GM21381 (cell line): ENCODE measurements at regions not wholly inside any gene's neighbourhood (a gene's known extent, or its start where the extent isn't known, plus 50 kb on each side); places are given as distances from the start of the nearest gene placed in this dataset.

ENCODE experiments used
- ATAC-seq: cut with Tn5 transposase; IDR thresholded peaks from one replicate; pipeline ENCODE4 v1.9.1; 2021; ENCODE audit warnings: mild to moderate bottlenecking, moderate library complexity; ENCODE audit not compliant: unreplicated experiment

DNA sequence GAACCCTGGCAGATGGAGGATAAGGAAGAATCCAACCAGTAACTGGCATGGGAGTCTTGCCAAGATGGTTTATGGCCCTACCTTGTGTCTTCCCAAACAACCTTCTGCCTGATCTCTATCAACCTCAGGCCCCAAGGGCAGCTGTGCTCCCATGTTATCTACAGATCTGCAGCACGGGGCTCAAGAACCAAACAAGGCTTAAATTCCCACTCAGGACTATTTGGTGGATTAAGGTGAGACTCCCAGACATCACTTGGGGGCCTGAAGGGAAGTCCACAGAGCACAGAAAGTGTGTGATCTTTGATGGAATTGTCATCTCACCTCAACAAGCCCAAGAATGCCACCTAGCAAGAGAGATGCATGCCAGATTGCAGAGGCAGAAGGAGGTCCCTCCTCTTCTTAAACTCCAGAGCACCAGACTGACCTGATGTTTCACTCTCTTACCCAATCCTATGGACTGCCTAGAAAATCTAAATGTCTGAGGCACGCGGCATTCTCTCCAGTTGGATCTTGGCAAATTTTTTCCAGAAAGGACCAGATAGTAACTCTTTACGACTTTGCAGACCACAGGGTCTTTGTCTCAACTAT lies 759.5 kb upstream of the TBX3 start:
- ATAC-seq = no peak

DNA sequence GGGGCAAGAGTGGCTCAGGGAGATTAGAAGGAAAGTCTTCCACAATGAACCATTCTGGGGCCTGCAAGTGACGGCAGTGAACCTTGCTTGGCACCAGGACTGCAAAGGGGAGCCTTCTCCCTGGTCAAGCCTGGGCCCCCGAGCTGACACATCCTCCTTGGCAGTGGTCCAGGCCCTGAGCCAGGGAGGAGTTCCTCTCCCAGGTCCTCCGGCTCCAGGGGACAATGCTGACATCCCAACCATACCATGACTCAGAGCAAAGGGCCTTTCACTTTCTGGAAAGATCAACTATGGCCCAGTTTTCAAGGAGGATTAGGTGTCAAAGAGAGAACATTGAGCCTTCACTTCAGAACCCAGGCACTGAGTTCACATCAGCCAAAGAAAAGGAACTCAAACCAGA lies 756.5 kb upstream of the TBX3 start:
- ATAC-seq = no peak

DNA sequence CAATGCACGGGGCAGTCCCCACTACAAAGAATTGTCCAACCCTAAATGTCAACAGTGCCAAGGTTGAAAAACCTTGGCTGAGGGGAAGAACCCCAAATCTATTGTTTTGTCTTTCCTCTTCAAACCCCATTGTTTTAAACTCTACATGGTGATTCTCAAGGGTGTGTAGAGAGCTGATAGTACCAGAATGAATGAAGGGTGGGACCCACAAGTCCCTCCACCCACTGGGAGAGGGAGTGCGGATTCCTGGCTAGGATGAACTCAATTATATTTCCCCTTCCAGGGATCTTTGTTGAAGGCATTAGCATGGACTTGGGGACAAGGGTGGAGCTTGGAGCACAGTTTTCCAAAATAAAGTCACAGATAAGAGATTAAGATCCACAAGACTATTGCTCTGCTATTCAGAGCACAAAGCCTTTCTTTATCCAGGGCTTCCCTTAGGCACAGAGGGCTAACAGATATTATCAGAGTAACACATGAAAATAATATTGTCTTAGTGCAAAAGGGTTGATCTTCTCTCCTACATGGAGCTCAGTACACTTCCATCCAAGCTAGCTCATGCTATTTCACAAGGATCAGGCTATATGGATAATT lies 755.1 kb upstream of the TBX3 start:
- ATAC-seq = no peak

DNA sequence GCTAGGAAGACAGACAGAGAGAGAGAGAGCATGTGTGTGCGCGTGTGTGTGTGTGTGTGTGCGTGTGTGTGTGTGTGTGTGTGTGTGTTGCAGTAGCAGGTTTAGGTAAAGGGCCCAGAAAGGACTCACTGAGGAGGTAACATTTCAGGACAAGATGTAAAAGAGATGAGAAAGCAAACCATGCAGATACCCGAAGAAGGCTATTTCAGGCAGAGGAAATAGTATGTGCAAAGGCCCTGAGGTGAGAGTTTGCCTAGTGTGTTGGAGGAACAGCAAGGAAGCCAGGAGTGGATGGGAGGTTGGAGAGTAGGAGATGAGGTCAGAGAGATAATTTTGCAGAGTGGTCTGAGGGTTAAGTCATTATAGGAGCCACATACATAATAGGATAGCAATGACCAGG lies 754.3 kb upstream of the TBX3 start:
- ATAC-seq = no peak

DNA sequence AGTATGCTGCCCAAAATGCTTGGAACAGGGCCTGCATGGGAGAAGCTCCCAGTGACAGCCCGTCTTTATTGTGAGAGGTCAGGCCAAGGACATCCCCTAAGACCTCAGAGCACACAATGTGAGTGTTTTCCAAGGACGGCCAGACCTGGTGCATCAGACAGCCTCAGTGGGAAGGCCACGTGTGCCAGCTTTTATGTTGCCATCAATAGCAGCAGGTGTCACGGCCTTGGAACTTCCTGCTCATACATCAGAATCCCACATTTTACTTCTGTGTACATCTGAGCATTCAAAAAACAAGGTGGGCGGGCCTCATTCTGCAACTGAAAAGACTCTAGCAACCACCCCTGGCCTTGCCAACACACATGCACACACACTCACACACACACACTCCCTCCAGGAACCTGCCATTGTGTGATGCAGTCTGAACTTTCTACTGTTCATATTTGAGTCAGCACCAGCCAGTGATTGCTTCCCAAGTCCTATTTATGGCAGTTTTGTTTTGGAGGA lies 753.1 kb upstream of the TBX3 start:
- no peak for ATAC-seq

DNA sequence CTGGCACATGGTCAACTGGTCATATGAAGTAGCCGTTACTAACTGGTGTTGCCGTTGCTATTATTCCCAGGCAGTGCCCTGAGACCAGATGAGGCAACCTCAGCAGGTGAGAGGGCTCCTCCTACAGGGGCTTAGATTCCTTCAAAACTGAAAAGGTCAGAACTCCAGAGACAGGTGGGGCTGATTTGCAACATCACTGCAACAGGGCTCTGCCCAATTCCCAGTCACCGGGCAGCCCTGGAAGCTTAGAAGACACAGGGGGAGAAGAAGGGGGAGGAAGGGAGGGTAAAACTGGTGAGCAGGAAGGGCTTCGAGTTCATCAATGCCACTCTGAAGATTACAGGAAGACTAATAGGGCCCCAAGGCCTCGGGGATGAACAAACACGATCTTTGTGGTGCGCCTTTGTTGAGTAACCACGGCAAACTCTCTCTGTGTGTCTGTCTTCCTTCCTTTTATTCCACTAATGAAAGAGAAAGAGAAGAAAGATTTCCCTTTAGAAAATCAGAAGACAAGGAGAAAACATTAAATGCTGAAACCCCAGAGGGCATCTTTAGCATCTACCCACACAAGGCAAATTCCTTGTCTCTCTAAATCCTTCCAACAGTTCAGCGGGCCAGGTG lies 749.1 kb upstream of the TBX3 start:
- ATAC-seq = no peak

DNA sequence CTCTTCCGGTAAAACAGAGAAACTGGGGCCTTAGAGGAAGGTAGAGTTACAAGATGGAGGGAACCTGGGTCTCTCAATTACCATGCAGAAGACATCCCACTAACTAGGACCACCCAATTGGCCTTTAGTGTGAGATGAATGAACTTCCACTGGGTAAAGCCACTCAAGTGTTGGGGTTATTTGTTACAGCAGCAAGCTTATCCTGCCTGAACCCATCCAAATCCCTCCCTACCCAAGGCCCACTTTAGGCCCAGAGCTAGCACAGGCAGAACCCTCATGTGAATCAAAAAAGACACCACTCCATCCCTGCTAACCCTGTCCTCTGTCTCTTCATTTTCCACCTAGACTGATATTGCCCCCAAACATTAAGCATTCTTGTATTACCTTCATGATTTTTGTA lies 746.7 kb upstream of the TBX3 start:
- no peak for ATAC-seq

DNA sequence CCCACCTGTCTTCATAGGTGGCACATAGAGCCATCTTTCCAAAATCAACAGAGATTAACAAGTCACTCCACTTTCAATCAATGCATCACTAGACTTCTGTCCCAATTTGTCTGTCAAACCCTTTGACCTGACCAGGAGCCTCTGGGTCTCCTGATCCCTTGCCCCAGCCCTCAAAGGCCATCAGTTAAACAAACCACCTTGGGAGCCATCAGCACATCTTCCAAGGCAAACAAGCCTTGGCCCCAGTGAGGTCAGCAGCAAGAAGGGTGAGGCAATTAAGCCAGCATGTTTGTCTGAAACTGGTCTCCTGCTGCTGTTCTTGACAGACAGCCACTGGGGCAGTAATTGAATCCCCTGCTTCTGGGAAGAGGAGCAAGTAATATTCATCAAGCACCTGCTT lies 742.8 kb upstream of the TBX3 start:
- ATAC-seq = no peak

DNA sequence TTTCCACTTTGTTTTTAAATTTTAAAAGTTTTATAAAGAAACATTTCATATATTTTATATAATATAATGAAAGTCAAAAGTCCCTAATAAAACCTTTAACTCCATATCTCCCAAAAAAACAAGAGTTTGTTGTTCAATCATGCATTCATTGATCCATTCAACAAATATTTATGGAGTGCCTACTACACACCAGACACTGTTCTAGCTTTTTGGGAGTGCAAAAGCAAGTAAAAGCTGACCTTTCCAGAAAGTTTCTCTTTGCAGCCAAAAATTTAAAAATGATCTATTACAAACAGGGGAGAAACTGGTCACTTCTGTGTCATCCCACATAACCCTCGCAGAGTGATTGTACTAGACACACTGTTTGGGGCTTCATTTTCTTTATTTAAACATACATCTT lies 740.0 kb upstream of the TBX3 start:
- no peak for ATAC-seq

DNA sequence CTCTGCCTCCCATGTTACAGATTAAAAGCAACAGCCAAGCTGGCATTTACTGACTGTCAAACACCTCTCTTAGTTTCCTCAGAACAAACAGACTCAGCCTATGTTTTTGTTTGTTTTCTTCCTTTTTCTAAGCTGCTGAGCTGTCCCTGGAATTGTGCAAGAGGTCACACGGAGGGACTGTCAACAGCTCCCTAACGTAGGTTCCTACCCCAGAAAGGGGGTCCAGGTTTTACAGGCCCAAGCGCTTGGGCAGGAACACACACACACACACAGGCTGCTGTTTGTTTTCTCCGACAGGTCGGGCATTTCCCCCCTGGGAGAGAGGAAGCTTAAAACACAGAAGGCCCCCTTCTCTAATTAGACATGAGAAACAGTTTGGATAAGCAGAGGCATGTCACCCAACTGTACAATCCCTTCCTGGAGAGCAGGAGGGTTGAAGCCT lies 739.6 kb upstream of the TBX3 start:
- ATAC-seq = no peak

DNA sequence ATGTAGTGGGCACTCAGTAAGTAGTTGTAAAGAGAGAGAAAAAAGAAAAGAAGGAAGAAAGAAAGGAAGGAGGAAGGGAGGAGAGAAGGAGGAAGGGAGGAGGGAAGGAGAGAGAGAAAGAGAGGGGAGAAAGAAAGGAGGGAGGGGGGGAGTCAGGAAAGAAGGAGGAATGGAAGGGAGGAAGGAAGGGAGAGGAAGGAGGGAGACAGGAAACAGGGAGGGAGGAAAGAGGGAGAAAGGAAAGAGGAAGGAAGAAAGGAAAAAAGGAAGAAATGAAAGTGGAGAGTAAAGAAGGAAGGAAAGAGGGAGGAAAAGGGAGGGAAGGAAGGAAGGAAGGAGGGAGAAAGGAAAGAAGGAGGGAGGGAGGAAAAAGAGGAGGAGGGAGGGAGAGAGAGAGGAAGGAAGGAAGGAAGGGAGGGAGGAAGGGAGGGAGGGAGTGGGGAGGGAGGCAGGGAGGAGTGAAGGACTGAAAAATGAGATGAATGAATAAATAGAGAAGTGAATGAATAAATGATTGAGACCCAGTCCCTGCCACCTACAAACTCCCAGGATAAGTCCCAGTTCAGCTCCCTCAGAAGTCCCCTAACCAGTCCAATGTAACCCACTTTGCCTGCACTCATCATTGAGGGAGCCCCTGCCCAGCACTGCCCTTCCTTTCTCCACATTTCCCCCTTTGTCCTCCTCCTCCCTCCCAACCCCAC lies 739.0 kb upstream of the TBX3 start:
- no peak for ATAC-seq

DNA sequence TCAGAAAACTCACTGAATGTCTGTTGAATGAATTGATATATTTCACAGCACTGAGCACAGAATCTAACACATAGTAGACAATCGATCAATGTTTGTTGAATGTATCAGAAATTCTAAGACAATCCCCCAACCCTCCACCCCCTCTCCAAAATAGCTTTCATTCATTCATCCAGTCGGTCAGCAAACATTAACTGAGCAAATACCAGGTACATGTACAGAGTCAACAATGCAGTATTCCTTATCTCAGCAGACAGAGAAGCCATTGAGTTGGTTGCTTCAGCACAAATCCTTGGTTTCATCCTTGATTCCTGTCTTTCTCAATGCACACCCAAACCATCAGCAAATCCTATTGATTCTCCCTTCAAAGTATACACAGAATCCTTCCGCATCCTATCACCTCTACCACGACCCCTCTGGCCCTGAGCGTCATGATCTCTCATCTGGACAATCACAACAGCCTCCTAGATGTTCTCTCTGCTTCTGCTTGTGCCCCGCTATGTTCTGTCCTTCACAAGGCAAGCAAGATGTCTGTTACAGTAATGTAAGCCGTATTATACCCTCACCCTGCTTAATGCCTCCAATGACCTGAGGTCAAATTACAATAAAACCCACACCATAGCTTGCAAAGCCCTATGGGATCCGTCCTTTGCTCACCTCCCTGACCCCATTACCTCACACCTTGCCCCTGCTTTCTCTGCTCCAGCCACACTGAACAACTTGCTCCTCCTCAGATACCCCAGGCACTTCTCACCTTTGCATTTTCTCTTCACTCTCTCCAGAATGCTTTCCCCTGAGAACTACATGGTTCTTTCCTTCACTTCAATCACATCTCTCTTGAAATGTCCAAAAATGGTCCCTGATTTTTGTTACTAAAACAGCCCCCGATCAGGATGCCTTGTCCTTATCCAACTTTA lies 738.1 kb upstream of the TBX3 start:
- no peak for ATAC-seq

DNA sequence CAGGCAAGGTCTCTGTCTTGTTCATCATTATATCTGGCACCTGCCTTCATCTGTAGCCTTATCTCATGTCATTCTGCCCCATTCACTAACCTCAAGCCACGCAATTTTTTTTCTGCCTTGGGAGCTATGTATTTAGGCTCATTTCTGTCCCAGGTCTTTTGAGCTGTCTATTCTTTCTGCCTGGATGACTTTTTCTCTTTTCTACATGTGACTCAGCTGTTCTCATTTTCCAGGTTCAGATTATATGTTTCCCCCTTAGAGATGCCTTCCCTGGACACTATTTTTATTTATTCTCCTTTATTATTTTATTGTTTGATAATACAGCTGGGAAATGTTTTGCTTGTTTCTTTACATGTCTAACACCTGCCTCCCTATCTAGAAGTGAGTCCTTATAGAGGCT lies 737.4 kb upstream of the TBX3 start:
- no peak for ATAC-seq

DNA sequence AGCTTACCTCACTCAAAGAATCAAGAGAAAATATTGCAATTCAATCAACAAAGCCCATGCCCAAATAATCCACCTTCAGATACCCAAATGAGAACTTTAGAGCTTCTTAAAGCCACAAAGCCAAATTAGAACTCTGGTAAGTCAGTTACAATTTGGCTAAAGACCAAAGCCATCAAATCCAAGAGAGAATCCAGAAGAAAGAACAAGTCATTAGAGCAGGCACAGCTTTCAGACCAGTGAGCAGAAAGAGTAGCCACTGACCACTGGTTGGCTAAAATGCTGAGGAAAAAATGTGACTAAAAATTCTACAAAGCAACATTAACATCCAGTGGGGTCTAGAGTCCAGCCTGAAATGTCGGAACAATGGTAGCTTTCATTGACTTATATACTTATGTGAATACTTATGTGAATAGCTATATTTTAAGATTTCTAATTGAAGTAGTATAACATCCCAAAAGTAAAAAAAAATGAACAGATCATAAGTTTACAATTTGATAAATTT lies 735.2 kb upstream of the TBX3 start:
- ATAC-seq = no peak

DNA sequence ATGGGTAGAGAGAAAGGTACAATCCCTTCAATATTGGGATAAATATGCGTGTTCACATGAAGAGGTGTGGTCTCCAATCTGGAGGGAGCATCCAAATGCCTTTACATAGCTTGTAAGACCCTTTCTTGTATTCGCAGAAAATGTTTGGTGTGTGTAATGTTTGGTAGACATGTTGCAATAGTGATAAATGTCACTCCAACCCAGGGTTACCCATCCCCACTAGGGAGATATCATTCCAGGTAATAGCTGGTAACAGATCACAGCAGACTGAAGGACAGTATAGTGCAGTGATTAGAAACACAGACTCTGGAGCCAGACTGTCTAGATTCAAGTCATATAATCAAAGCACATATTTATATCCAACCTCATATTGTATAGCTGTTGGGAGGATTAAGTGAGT lies 733.6 kb upstream of the TBX3 start:
- no peak for ATAC-seq

DNA sequence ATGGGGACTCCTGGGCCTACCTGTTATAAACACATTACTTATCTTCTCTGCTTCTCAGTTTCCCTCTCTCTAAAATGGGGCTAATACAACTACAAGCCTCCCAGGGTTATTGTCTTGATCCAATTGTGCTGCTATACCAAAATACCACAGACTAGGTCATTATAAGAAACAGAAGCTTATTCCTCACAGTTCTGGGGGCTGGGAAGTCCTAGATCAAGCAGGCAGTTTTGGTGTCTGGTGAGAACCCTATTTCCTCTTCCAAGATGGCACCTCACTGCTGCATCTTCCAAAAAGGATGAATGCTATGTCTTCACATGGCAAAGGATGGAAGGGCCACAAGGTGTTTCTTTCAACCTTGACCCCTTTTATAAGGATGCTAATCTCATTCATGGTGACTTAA lies 732.9 kb upstream of the TBX3 start:
- no peak for ATAC-seq

DNA sequence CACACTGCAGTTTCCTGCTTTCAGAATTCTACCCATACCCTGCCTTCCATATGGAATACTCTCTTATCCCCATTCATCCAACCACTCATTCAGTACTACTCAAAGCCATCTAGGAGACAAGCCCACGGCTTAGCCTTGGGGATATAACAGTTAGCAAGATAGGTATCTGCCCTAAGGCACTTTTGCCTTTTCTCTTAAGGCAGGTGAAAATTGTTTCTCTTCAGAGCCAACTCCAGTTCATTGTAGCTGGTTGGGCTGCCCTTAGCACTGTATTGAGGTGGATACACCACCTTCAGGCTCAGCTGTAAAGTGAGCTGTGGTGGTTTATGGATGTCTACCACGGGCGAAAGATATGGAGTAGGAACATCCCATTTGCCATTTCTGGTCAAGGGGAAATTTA lies 729.7 kb upstream of the TBX3 start:
- no peak for ATAC-seq

DNA sequence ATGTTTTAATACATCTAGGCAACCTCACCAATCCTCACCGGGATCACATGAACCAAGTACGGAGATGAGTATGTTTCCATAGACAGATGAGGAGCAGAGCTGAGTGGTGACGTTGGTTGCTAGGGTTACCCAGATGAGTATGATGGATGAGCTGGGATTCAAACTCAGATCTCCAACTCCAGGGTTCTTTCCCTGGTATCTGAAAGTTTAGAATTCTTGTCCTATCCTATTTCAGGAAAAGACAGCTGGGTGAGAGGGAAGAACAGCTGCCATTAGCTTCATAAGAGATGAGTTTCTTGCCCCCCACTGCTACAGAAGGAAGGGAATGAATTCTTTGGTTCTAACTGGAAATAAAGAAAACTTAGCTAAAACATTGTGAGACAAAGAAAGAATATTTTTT lies 728.9 kb upstream of the TBX3 start:
- ATAC-seq = no peak

DNA sequence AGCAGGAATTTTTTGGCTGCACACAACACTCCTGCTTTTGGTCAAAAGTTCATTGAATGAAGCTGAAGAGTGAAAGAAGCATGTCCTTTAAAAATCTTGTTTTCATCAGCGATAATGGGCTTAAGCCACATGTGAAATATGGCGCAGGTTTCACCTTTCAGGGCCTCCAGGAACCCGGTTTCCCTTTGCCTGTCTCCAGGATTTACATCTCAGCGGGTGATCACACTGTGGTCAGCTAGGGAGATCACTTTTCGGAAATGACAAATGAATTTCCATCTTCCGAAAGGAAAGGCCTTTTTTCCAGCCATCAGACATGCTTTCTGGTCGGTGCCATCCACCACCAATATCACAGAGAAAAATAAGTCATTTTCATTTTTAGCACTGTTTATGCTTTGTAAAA lies 727.1 kb upstream of the TBX3 start:
- no peak for ATAC-seq

DNA sequence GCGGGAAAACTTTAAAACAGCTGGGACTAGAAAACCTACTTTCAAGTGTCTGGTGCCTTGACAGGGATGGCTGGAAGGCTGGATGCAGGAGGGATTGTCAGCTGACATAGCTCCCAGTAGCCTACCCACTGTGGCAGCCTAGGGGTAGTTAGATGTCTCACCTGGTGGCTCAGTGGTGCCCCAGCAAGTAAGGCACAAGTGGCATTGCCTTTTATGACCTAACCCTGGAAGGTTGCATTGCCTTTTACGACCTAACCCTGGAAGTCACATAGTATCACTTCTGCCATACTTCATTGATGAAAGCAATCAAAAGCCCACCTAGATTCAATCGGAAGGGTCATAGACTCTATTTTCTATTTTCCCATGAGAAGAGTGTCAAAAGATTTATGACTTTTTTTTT lies 724.7 kb upstream of the TBX3 start:
- ATAC-seq = no peak

DNA sequence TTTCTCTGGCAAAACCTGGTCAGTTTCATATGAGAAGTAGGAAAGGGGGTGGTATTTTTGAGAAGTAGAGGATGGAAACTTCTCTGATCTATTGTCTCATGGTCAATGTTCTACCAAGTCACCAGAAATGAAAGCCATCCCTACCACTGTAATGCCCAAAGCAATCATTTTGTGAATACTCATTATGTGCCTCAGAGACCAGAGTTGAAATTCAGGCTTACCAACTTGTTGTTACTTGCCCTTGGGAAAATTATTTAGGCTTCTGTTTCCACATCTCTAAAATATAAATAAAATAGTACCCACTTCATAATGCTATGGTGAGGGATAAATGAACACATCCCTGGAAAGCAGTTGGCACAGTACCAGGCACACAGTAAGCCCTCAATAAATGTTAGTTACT lies 723.7 kb upstream of the TBX3 start:
- no peak for ATAC-seq
